SK-N-SH treated with all-trans-retinoic acid at 6 μM for 48 hours (cell line): ENCODE measurements at regions not wholly inside any gene's neighbourhood (a gene's known extent, or its start where the extent isn't known, plus 50 kb on each side); places are given as distances from the start of the nearest gene placed in this dataset.

Source experiments
- ATAC-seq: fragments of 200-7000 bp; cut with Tn5 transposase; 3 replicates; pipeline ENCODE4 v1.9.1; 2020; ENCODE audit warnings: mild to moderate bottlenecking, moderate library complexity
- ARNTL ChIP-seq: fragments of 450-650 bp; formaldehyde crosslinking; IDR thresholded peaks from 2 replicates; pipeline ENCODE4 v1.5.0; 2020; ENCODE audit warnings: low read depth, mild to moderate bottlenecking, moderate library complexity, borderline replicate concordance
- BACH2 ChIP-seq: fragments of 250-450 bp; sonication (Bioruptor Pico); IDR thresholded peaks from 2 replicates; pipeline ENCODE4 v1.9.0; 2021; ENCODE audit warnings: mild to moderate bottlenecking, borderline replicate concordance
- CREB5 ChIP-seq: fragments of 250-450 bp; sonication (Bioruptor Pico); IDR thresholded peaks from 2 replicates; pipeline ENCODE4 v1.5.1; 2020; ENCODE audit warnings: low read depth, mild to moderate bottlenecking, moderate library complexity
- CSDC2 ChIP-seq: fragments of 250-450 bp; sonication (Bioruptor Pico); IDR thresholded peaks from 2 replicates; pipeline ENCODE4 v1.5.0; 2020; ENCODE audit warnings: mild to moderate bottlenecking, moderate library complexity
- GLIS3 ChIP-seq: fragments of 250-450 bp; sonication (Bioruptor Pico); IDR thresholded peaks from 2 replicates; pipeline ENCODE4 v1.5.0; 2020; ENCODE audit warnings: mild to moderate bottlenecking, moderate library complexity
- ISL1 ChIP-seq: fragments of 250-450 bp; sonication (Bioruptor Pico); IDR thresholded peaks from 2 replicates; pipeline ENCODE4 v2.1.2; 2022; ENCODE audit warnings: mild to moderate bottlenecking, moderate library complexity
- OSR1 ChIP-seq: fragments of 250-450 bp; sonication (Bioruptor Pico); IDR thresholded peaks from 2 replicates; pipeline ENCODE4 v1.8.0; 2022; ENCODE audit warnings: moderate library complexity, mild to moderate bottlenecking, inconsistent platforms
- POU6F1 ChIP-seq: fragments of 250-450 bp; sonication (Bioruptor Pico); IDR thresholded peaks from 2 replicates; pipeline ENCODE4 v1.8.0; 2021; ENCODE audit warnings: low read depth, mild to moderate bottlenecking, moderate library complexity, borderline replicate concordance
- PPARA ChIP-seq: fragments of 250-450 bp; sonication (Bioruptor Pico); IDR thresholded peaks from 2 replicates; pipeline ENCODE4 v1.5.0; 2020; ENCODE audit warnings: mild to moderate bottlenecking, borderline replicate concordance
- RARB ChIP-seq: fragments of 250-450 bp; sonication (Bioruptor Pico); IDR thresholded peaks from 2 replicates; pipeline ENCODE4 v1.8.0; 2021; ENCODE audit warnings: mild to moderate bottlenecking, moderate library complexity
- TCF4 ChIP-seq: fragments of 250-450 bp; sonication (Bioruptor Pico); IDR thresholded peaks from 2 replicates; pipeline ENCODE4 v1.8.0; 2021; ENCODE audit warnings: mild to moderate bottlenecking, moderate library complexity, borderline replicate concordance
- TOX ChIP-seq: fragments of 250-450 bp; sonication (Bioruptor Pico); IDR thresholded peaks from 2 replicates; pipeline ENCODE4 v1.8.0; 2021; ENCODE audit warnings: mild to moderate bottlenecking, moderate library complexity, borderline replicate concordance
- TSHZ2 ChIP-seq: fragments of 250-450 bp; sonication (Bioruptor Pico); IDR thresholded peaks from 2 replicates; pipeline ENCODE4 v1.5.0; 2020; ENCODE audit warnings: mild to moderate bottlenecking, moderate library complexity
- ZFP3 ChIP-seq: fragments of 250-450 bp; sonication (Bioruptor Pico); IDR thresholded peaks from 2 replicates; pipeline ENCODE4 v1.5.0; 2020; ENCODE audit warnings: mild to moderate bottlenecking, moderate library complexity
- ZNF565 ChIP-seq: fragments of 450-650 bp; formaldehyde crosslinking; conservative IDR thresholded peaks from 2 replicates; pipeline ENCODE4 v1.5.0; 2020; ENCODE audit warnings: low read depth, mild to moderate bottlenecking, moderate library complexity
- ZNF70 ChIP-seq: fragments of 450-650 bp; formaldehyde crosslinking; IDR thresholded peaks from 2 replicates; pipeline ENCODE4 v1.5.0; 2020; ENCODE audit warnings: mild to moderate bottlenecking, moderate library complexity
- ZNF8 ChIP-seq: fragments of 450-650 bp; formaldehyde crosslinking; IDR thresholded peaks from 2 replicates; pipeline ENCODE4 v1.5.0; 2020; ENCODE audit warnings: mild to moderate bottlenecking, moderate library complexity
- TF ChIP-seq, protein P1 (sequence below): fragments of 250-450 bp; sonication (Bioruptor Pico); IDR thresholded peaks from 2 replicates; pipeline ENCODE4 v1.5.1; 2021; ENCODE audit warnings: mild to moderate bottlenecking, moderate library complexity
- TF ChIP-seq, protein P2 (sequence below): fragments of 250-450 bp; sonication (Bioruptor Pico); IDR thresholded peaks from 2 replicates; pipeline ENCODE4 v1.8.0; 2020; ENCODE audit warnings: mild to moderate bottlenecking, moderate library complexity, borderline replicate concordance

DNA sequence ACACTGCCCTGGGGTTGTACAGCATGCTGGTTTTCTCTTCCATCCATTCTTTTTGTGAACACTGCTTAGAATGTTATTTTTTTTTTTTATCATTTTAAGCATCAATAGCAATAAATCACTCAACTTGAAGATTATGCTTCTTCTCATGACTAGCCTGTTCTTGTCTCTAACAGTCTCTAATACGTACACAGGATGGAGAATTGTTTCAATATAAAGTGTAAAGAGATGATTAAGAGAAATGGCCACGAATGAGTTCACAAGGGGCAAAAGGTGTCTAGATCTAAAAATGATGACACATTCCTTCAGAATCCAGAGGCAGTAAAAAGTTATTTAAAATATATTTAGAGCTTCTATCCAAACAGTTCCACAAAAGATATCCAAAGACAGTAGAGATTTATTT is 390.2 kb downstream of the HDGFL1 start (continued):
- TF ChIP-seq TSHZ2 (CRISPR knock-in tag) (no peak), TCF4 (CRISPR knock-in tag) (no peak), ARNTL (CRISPR knock-in tag) (no peak), GLIS3 (CRISPR knock-in tag) (no peak), BACH2 (CRISPR knock-in tag) (no peak), CREB5 (CRISPR knock-in tag) (no peak), RARB (CRISPR knock-in tag) (no peak), ZFP3 (no peak), OSR1 (no peak)

GRCh38 chr6:22964334-22964733 is 395.0 kb downstream of the HDGFL1 start:
- TF ChIP-seq TSHZ2 (CRISPR knock-in tag) (no peak), ZNF70 (CRISPR knock-in tag) (no peak), OSR1 (no peak)
- TF ChIP-seq, protein P1, sequence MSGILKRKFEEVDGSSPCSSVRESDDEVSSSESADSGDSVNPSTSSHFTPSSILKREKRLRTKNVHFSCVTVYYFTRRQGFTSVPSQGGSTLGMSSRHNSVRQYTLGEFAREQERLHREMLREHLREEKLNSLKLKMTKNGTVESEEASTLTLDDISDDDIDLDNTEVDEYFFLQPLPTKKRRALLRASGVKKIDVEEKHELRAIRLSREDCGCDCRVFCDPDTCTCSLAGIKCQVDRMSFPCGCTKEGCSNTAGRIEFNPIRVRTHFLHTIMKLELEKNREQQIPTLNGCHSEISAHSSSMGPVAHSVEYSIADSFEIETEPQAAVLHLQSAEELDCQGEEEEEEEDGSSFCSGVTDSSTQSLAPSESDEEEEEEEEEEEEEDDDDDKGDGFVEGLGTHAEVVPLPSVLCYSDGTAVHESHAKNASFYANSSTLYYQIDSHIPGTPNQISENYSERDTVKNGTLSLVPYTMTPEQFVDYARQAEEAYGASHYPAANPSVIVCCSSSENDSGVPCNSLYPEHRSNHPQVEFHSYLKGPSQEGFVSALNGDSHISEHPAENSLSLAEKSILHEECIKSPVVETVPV (CRISPR knock-in tag), result no peak
- ATAC-seq, result no peak

- TF ChIP-seq POU6F1 (CRISPR knock-in tag), result no peak
- TF ChIP-seq, protein P1 (CRISPR knock-in tag), result no peak
- TF ChIP-seq ZNF565, result no peak
- no peak for TF ChIP-seq ISL1 (CRISPR knock-in tag)
- no peak for TF ChIP-seq TOX (CRISPR knock-in tag)
- TF ChIP-seq CSDC2 (CRISPR knock-in tag), result no peak
- no peak for TF ChIP-seq TCF4 (CRISPR knock-in tag)
- TF ChIP-seq ZNF8, result no peak
- TF ChIP-seq ZNF70 (CRISPR knock-in tag), result no peak
- TF ChIP-seq, protein P2, sequence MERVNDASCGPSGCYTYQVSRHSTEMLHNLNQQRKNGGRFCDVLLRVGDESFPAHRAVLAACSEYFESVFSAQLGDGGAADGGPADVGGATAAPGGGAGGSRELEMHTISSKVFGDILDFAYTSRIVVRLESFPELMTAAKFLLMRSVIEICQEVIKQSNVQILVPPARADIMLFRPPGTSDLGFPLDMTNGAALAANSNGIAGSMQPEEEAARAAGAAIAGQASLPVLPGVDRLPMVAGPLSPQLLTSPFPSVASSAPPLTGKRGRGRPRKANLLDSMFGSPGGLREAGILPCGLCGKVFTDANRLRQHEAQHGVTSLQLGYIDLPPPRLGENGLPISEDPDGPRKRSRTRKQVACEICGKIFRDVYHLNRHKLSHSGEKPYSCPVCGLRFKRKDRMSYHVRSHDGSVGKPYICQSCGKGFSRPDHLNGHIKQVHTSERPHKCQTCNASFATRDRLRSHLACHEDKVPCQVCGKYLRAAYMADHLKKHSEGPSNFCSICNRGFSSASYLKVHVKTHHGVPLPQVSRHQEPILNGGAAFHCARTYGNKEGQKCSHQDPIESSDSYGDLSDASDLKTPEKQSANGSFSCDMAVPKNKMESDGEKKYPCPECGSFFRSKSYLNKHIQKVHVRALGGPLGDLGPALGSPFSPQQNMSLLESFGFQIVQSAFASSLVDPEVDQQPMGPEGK (CRISPR knock-in tag), result no peak
- TF ChIP-seq PPARA, result no peak
- TF ChIP-seq GLIS3 (CRISPR knock-in tag), result no peak
- ATAC-seq, result no peak
Observed at GRCh38 chr6:22965889-22966288, 396.5 kb downstream of the HDGFL1 start.
